Cardiac fibroblast (primary cell): ENCODE measurements at regions not wholly inside any gene's neighbourhood (a gene's known extent, or its start where the extent isn't known, plus 50 kb on each side); places are given as distances from the start of the nearest gene placed in this dataset.

Experiments
- DNase-seq, 2 donors: peaks; one replicate each; pipeline versions ENCODE4 v3.0.0 to v3.0.0-alpha.2; 2010; ENCODE audit warnings: low read depth in 2 of 2
- H3K4me3 ChIP-seq, 2 donors: replicated peaks in 1 of 2; 1 replicate in 1 of 2; 2 replicates in 1 of 2; pipeline ENCODE4 v1.5.1; 2011; ENCODE audit warnings: low read depth in 2 of 2, low read length in 2 of 2, mild to moderate bottlenecking in 2 of 2, moderate library complexity in 1 of 2
- TF ChIP-seq, protein P1 (sequence below): IDR thresholded peaks from one replicate; pipeline ENCODE4 v1.5.1; 2011; ENCODE audit warnings: low read depth, mild to moderate bottlenecking, low read length, inconsistent platforms

DNA sequence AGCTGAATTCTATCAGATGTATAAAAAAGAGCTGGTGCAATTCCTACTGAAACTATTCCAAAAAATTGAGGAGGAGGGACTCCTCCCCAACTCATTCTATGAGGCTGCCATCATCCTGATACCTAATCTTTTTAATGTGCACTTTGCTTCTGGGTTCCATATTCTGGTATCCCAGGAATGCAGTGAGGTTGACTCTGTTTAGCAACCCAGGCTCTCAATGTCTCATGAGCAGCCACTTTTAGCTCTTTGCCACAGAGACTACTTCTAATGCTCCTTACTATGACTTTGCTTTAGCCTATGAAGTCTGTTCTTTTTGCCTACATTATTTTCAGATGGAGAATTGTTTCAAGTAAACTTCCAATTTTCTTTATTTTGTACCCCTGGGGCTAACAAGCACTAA, 185.5 kb upstream of the NRSN1 start:
- TF ChIP-seq, protein P1, sequence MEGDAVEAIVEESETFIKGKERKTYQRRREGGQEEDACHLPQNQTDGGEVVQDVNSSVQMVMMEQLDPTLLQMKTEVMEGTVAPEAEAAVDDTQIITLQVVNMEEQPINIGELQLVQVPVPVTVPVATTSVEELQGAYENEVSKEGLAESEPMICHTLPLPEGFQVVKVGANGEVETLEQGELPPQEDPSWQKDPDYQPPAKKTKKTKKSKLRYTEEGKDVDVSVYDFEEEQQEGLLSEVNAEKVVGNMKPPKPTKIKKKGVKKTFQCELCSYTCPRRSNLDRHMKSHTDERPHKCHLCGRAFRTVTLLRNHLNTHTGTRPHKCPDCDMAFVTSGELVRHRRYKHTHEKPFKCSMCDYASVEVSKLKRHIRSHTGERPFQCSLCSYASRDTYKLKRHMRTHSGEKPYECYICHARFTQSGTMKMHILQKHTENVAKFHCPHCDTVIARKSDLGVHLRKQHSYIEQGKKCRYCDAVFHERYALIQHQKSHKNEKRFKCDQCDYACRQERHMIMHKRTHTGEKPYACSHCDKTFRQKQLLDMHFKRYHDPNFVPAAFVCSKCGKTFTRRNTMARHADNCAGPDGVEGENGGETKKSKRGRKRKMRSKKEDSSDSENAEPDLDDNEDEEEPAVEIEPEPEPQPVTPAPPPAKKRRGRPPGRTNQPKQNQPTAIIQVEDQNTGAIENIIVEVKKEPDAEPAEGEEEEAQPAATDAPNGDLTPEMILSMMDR = no peak
- no peak overlapping the region for H3K4me3 ChIP-seq
- DNase-seq = no peak

DNA sequence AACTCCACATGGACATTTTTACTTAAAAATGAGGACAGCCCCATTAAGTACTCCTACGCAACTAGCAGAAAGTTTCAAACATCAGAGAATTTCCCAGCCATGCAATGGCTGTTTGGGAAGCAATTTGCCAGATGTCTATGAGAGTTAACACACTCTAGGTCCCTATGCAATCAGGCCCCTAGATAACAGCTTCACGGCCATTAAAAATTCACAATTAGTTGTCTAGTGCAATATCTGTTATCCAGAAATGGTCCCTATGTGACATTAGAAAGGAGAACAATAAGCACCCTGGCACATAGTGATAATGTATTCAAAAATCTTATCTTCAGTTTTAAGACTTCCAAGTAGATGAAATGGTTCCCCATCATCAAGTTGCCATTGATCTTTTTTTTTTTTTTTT, 174.3 kb upstream of the NRSN1 start:
- TF ChIP-seq, protein P1 = no peak
- no peak for DNase-seq
- H3K4me3 ChIP-seq = no peak overlapping the region

DNA sequence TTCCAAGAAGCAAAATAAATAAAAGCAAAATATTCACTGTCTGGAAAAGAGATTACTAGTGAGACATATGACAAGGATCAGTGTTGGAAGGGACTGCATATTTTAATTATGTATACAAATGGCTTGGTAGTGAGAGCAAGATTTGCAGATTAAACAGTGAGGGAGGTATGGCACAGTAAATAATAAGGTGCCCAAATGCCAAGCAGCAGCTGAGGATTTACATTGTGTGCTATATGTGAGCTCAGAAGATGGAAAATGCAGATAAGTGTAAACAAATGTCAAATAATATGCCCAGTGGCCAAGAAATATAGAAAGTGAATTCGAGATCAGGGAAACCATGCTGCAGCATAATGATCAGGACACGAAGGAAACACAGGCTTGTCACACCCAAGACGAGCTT, 173.8 kb upstream of the NRSN1 start:
- TF ChIP-seq, protein P1 = no peak
- no peak for DNase-seq
- H3K4me3 ChIP-seq = no peak overlapping the region

DNA sequence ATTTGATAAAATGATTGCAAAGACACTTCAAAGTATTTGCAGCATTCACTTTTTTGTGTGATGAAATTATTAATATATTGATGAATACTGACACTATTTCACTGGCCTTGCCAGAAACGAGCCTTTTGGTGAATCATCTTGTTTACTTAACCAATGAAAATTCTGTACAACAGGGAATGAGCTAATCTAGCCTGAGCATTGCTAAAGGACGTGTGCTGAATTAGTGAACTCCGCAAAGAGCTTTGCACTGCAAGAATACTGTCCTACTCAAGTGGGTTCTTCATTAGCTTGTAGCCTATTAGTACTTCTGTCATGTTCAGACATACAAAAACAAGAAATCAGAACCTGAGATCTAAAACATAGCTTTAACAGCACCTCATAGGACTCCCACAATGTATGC, 172.0 kb upstream of the NRSN1 start:
- no peak for DNase-seq
- no peak overlapping the region for H3K4me3 ChIP-seq
- TF ChIP-seq, protein P1 = no peak

DNA sequence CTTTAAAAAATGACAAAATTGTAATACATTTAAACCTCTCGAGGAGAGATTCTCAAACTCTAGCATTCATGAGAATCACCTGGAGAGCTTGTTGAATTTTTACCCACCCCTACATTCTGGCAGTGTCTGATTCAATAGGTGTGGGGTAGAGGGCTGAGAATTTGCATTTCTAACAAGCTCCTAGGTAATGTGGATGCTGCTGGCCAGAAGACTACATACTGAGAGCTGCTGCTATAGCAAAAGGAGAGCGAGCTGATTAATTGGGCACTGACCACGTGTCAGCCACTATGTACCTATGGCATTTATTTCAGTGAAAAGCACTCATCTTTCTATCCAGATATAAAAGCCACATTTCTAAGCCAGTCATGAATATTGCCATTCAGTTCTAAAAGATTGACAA, 169.0 kb upstream of the NRSN1 start:
- DNase-seq = no peak
- TF ChIP-seq, protein P1 = no peak
- no peak overlapping the region for H3K4me3 ChIP-seq

DNA sequence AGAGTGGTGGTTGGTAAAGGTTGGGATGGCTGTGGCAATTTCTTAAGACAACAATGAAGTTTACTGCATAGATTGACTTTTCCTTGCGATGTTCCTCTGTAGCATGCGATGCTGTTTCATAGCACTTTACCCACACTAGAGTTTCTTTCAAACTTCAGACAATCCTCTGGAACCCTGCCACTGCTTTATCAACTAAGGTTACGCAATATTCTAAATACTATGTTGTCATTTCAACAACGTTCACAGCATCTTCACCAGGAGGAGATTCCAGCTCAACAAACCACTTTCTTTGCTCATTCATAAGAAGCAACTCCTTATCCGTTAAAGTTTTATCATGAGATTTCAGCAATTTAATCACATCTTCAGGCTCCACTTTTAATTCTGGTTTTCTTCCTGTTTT, 161.2 kb upstream of the NRSN1 start:
- no peak for DNase-seq
- no peak overlapping the region for H3K4me3 ChIP-seq
- TF ChIP-seq, protein P1 = no peak

DNA sequence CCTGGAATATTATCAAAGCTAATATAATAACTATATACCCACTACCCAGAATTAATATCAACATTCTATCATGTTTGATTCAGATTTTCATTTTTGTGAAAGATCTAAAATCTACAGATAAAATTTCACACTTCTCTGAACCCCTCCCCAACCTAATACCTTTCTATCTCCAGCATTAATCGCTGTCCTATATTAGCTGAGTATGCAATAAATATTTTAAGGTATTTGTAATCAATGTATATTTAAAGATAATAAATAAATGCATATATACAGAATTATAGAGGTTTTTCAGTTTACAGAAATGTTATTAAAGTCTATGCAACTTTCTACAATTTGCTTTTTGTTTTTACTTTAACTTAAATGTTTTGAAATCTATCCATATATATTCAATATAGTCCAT, 156.7 kb upstream of the NRSN1 start:
- H3K4me3 ChIP-seq = no peak overlapping the region
- no peak for DNase-seq
- TF ChIP-seq, protein P1 = no peak
